ENCODE measurements at regions not wholly inside any gene's neighbourhood (a gene's known extent, or its start where the extent isn't known, plus 50 kb on each side); places are given as distances from the start of the nearest gene placed in this dataset.

- TF ChIP-seq CTCF (conservative IDR thresholded peaks at IDR 0.05; ENCODE audit: low read depth, low read length) (no peak), EZH2 (IDR thresholded peaks at IDR 0.05; ENCODE audit: borderline replicate concordance, low read depth, low read length, poor library complexity, severe bottlenecking) (no peak)
These were observed 154.7 kb upstream of the HCRTR2 start for GRCh38 chr6:55019591-55019990.

Data from A673 (cell line).